NOMO-1 treated with DMSO at 0.1 percent for 48 hours (cell line): ENCODE measurements at regions not wholly inside any gene's neighbourhood (a gene's known extent, or its start where the extent isn't known, plus 50 kb on each side); places are given as distances from the start of the nearest gene placed in this dataset.

Experiments
- DNase-seq: peaks from one replicate; lab custom pipeline; 2025; ENCODE audit not compliant: unreplicated experiment; lab: John Stamatoyannopoulos, UW

DNA sequence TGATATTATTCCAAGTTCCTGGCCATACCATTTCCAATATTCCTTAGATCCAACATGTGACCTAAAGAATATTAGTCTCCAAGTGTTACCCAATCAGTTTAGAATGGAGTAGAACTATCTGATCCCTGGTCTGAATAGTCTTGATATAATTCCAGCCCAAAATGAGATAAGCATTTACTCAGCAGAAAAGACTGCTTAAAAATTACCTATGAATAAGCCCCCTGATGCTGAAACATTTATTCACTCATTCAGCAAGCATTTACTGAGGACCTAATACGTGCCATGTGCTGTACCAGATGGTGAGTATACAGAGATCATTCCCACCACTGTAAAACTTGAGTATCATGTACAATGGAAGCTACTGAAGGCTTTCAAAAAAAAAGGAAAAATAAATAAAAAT, 157.0 kb downstream of the FAM114A2 start:
- DNase-seq, result no peak

GRCh38 chr5:153880106-153880505, 158.6 kb downstream of the FAM114A2 start:
- no peak for DNase-seq

DNA sequence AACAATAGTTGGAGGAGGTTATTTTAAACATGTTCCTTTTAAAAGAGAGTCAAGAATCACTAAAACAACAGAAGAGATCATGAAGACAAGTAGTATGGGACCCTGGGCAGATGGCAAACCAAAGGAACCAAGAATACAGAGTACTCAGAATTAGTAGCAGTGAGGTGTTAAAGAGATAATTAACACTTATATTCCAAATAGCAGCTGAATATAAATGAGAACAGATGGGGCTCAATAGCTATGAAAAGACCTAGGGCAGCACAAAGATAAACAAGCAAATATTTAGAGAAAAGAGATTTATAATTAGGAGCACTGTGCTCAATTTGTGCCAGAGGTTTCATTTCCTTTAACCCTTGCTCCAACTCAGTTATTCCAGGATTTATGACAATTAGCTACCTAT, 159.1 kb downstream of the FAM114A2 start:
- no peak for DNase-seq

DNA sequence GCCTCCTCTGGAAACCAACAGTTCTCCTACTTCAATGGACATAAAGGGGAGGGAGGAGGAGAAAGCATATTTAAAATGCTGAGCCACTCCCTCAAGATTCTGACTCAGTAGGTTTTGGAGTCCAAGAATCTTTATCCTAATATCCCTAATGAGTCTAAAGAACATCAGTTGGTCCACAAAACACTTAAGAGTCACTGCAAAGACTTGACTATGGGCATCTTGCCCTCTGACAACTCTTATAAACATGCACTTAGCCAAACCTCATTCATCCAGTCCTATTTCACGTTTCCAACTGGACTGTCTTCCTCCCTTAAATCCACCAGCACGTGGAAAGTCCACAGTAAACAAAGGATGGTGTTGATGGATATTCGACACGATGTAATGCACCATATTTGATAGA, 172.5 kb downstream of the FAM114A2 start:
- DNase-seq, result no peak

DNA sequence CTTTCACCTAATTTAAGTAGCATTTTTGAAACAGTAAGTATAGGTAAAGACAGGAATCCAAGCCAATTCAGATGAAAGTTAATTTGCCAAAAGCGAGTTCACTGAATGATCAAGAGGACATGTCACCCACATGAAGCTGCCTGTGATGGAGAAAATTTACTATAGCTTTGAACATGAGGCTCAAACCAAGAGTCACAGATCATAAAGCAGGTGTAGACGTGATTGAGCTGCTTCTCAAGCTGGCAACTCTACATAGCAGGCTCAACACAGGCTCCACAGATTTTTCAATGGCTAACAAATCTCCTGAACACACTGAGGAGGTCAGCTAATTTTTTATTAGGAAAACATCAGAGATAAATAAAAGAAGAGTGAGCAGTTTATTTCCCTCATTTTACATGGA, 173.7 kb downstream of the FAM114A2 start:
- no peak for DNase-seq

GRCh38 chr5:153863951-153864350, 174.8 kb downstream of the FAM114A2 start:
- DNase-seq, result no peak
